ENCODE measurements at regions not wholly inside any gene's neighbourhood (a gene's known extent, or its start where the extent isn't known, plus 50 kb on each side); places are given as distances from the start of the nearest gene placed in this dataset.

DNA sequence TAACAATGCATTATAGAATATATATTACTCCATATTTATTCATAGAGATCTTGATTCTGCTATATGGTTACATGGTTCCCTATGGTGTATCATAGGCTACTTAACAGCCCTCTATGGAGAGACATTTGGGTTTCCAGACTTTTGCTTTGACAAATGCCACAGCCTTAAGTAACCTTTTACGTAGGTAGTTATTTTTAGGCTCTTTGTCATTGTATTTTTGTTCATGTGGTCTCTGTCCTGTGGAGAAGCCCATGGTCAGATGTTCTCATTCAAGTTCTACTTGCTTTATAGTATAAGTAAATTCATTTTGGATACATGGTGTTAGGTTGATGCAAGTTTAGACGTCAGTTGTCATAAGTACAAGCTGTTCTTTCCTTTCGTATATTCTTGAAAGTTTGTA, 275.2 kb upstream of the THSD7B start:
- no peak overlapping the region for H2AFZ ChIP-seq (ENCODE audit: low read length)
- no peak overlapping the region for H3K27ac ChIP-seq (ENCODE audit: insufficient read depth, low read length)
- no peak for DNase-seq (ENCODE audit: low read depth in 2 of 2)
- H3K36me3 ChIP-seq (ENCODE audit: control insufficient read depth, insufficient read depth, low read length): no peaks in the 10 kb centered on the region
- TF ChIP-seq EZH2 (IDR thresholded peaks at IDR 0.05; ENCODE audit: low read length, missing control alignments) (no peak), CTCF (conservative IDR thresholded peaks at IDR 0.05 in 1 of 2, IDR thresholded peaks at IDR 0.05 in 1 of 2; ENCODE audit: low read depth in 1 of 2, low read length in 2 of 2) (no peak)
- no peaks in the 10 kb centered on the region for H3K79me2 ChIP-seq (ENCODE audit: control insufficient read depth, insufficient read depth, low read length)
- H3K9ac ChIP-seq (ENCODE audit: insufficient read depth, low read length): no peak overlapping the region
- no peak overlapping the region for H3K4me2 ChIP-seq (ENCODE audit: extremely low read depth, insufficient read depth, low read length)
- H3K4me3 ChIP-seq (replicated peaks in 1 of 4; ENCODE audit: control extremely low read depth in 1 of 4, insufficient read depth in 1 of 4, low read depth in 3 of 4, low read length in 4 of 4): no peak overlapping the region
- H4K20me1 ChIP-seq (ENCODE audit: control insufficient read depth, extremely low read depth, insufficient read depth, low read length): no peaks in the 10 kb centered on the region
- H3K27me3 ChIP-seq (ENCODE audit: control insufficient read depth, insufficient read depth, low read length): no peaks in the 10 kb centered on the region
- no peaks in the 10 kb centered on the region for H3K4me1 ChIP-seq (ENCODE audit: control insufficient read depth, extremely low read depth, insufficient read depth, low read length)
- H3K9me3 ChIP-seq (ENCODE audit: control insufficient read depth, insufficient read depth, low read depth, low read length): no peaks in the 10 kb centered on the region

DNA sequence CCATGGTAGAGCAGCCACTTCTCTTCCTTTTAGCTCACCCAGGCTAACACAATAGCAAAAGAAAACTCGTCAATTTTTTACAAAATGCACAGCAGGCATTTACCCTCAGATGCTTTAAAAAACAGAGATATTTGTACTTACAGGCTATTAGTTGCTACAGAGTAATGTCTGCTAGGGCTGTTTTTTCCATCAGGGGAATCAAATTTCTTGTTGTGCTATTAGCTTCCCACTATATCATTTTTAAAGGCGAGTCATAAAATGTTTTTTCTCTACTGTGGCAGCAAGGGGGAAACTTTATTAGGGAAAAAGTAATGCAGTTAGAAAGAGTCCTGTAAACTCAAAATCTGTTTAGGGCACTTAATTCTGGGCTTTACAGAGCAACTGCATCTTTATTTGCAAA, 277.9 kb upstream of the THSD7B start:
- no peak overlapping the region for H3K4me3 ChIP-seq (replicated peaks in 1 of 4; ENCODE audit: control extremely low read depth in 1 of 4, insufficient read depth in 1 of 4, low read depth in 3 of 4, low read length in 4 of 4)
- H3K9ac ChIP-seq (ENCODE audit: insufficient read depth, low read length): no peak overlapping the region
- no peak overlapping the region for H3K4me2 ChIP-seq (ENCODE audit: extremely low read depth, insufficient read depth, low read length)
- no peak for DNase-seq (ENCODE audit: low read depth in 2 of 2)
- H3K27ac ChIP-seq (ENCODE audit: insufficient read depth, low read length): no peak overlapping the region
- H3K36me3 ChIP-seq (ENCODE audit: control insufficient read depth, insufficient read depth, low read length): no peaks in the 10 kb centered on the region
- H3K4me1 ChIP-seq (ENCODE audit: control insufficient read depth, extremely low read depth, insufficient read depth, low read length): no peaks in the 10 kb centered on the region
- H2AFZ ChIP-seq (ENCODE audit: low read length): no peak overlapping the region
- TF ChIP-seq CTCF (conservative IDR thresholded peaks at IDR 0.05 in 1 of 2, IDR thresholded peaks at IDR 0.05 in 1 of 2; ENCODE audit: low read depth in 1 of 2, low read length in 2 of 2) (no peak), EZH2 (IDR thresholded peaks at IDR 0.05; ENCODE audit: low read length, missing control alignments) (no peak)
- no peaks in the 10 kb centered on the region for H3K79me2 ChIP-seq (ENCODE audit: control insufficient read depth, insufficient read depth, low read length)
- H4K20me1 ChIP-seq (ENCODE audit: control insufficient read depth, extremely low read depth, insufficient read depth, low read length): no peaks in the 10 kb centered on the region
- H3K9me3 ChIP-seq (ENCODE audit: control insufficient read depth, insufficient read depth, low read depth, low read length): no peaks in the 10 kb centered on the region
- H3K27me3 ChIP-seq (ENCODE audit: control insufficient read depth, insufficient read depth, low read length): no peaks in the 10 kb centered on the region

DNA sequence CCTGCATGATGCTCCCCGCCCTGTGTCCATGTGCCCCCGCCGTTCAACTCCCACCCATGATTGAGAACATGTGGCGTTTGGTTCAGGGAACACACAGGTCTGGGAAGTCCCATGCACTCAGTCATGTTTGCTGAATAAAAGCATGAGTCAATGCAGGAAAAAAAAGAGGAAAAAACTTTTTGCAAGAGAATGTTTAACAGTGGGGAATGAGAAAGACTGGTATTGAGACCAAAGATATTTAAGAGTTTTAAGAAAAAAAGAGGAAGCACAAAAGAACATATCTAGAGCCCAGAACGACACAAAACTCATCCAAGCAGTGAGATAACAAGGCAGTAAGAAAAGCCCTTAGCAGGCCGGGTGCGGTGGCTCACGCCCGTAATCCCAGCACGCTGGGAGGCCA, 279.2 kb upstream of the THSD7B start:
- no peak overlapping the region for H3K4me3 ChIP-seq (replicated peaks in 1 of 4; ENCODE audit: control extremely low read depth in 1 of 4, insufficient read depth in 1 of 4, low read depth in 3 of 4, low read length in 4 of 4)
- no peaks in the 10 kb centered on the region for H3K27me3 ChIP-seq (ENCODE audit: control insufficient read depth, insufficient read depth, low read length)
- H3K4me2 ChIP-seq (ENCODE audit: extremely low read depth, insufficient read depth, low read length): no peak overlapping the region
- no peak for DNase-seq (ENCODE audit: low read depth in 2 of 2)
- H3K9me3 ChIP-seq (ENCODE audit: control insufficient read depth, insufficient read depth, low read depth, low read length): no peaks in the 10 kb centered on the region
- no peaks in the 10 kb centered on the region for H3K36me3 ChIP-seq (ENCODE audit: control insufficient read depth, insufficient read depth, low read length)
- no peak for TF ChIP-seq EZH2 (IDR thresholded peaks at IDR 0.05; ENCODE audit: low read length, missing control alignments)
- no peak for TF ChIP-seq CTCF (conservative IDR thresholded peaks at IDR 0.05 in 1 of 2, IDR thresholded peaks at IDR 0.05 in 1 of 2; ENCODE audit: low read depth in 1 of 2, low read length in 2 of 2)
- no peaks in the 10 kb centered on the region for H3K4me1 ChIP-seq (ENCODE audit: control insufficient read depth, extremely low read depth, insufficient read depth, low read length)
- no peaks in the 10 kb centered on the region for H4K20me1 ChIP-seq (ENCODE audit: control insufficient read depth, extremely low read depth, insufficient read depth, low read length)
- H3K79me2 ChIP-seq (ENCODE audit: control insufficient read depth, insufficient read depth, low read length): no peaks in the 10 kb centered on the region
- H3K27ac ChIP-seq (ENCODE audit: insufficient read depth, low read length): no peak overlapping the region
- no peak overlapping the region for H2AFZ ChIP-seq (ENCODE audit: low read length)
- H3K9ac ChIP-seq (ENCODE audit: insufficient read depth, low read length): no peak overlapping the region
